ENCODE measurements at regions not wholly inside any gene's neighbourhood (a gene's known extent, or its start where the extent isn't known, plus 50 kb on each side); places are given as distances from the start of the nearest gene placed in this dataset.

- no peak for TF ChIP-seq CTCF (IDR thresholded peaks at IDR 0.05)
- TF ChIP-seq POLR2A (IDR thresholded peaks at IDR 0.05), result no peak
Measured at GRCh38 chr20:6954219-6954618, 186.7 kb downstream of the BMP2 start.

Measured in uterus (tissue), 2 donors.